ENCODE measurements at regions not wholly inside any gene's neighbourhood (a gene's known extent, or its start where the extent isn't known, plus 50 kb on each side); places are given as distances from the start of the nearest gene placed in this dataset.
A peak's percentile ranks its signal among the peaks of the same experiment; 100 is the strongest.
"Not testable (repeated sequence)": the region's sequence is repeated elsewhere in the genome, so short reads cannot be mapped to it uniquely, and the experiment has no call there.

DNA sequence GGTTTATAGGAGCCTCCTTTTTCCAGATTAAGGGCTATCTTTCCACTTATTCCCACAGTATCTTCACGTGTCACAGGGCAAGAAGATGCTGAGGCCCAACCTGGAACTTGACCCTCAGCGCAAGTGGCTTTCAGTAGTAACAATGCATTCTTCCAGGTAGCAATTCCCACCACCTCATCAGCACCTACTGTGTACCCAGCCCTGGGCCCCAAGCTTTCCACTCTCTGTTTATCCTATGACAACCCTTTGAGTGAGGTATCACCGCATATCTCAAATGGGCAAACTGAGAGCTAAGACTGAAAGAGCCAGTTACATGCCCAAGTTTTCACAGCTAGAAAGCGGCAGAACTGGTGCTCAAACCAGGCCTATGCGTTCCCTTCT, 88.2 kb downstream of the CPN2 start:
- no peak overlapping the region for H3K4me3 ChIP-seq (ENCODE audit: low read depth, low read length)
- DNase-seq (ENCODE audit: low read depth): no peak

DNA sequence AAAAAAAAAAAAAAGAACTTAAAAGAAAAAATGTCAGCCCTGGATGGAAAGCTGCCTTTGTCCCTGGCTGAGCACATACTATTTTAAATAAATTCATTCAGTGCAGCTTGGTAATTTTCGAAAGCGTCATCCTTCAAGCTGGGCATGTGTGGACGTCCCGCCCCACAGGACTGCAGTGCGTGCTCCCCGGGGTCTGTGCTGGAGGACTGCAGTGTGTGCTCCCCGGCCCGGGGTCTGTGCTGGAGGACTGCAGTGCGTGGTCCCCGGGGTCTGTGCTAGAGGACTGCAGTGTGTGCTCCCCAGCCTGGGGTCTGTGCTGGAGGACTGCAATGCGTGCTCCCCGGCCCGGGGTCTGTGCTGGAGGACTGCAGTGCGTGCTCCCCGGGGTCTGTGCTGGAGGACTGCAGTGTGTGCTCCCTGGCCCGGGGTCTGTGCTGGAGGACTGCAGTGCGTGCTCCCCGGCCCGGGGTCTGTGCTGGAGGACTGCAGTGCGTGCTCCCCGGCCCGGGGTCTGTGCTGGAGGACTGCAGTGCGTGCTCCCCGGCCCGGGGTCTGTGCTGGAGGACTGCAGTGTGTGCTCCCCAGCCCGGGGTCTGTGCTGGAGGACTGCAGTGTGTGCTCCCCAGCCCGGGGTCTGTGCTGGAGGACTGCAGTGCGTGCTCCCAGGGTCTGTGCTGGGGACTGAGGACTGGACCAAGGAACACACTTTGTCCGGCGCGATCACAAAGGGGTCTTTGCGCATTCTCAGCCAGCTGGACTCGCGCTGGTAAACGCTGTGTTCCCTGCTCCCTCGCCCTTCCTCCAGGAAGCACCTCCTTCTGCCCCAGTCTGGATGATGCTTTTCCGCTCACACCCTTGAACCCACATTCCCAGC, 86.3 kb downstream of the CPN2 start:
- peak overlapping the region; percentile 7 for H3K4me3 ChIP-seq (ENCODE audit: low read depth, low read length)

DNA sequence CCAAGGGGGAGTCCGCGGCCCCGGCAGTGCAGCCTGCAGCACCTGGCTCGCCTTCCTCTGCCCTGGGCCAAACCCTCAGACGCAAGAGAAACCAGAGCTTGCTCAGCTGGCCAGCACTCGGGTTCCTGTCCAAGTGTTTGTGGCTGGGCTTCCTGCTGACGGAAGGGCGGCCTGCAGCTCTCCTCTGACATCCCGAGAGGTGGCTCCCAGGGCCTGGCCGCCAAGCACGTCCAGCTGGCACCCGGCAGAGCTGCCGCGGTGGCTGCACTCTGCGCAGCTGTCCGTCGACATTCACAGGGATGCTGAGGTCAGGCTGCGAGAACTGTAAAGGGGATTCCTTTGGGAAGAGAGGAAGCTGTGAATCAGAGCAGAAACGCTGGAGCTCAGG, 85.6 kb downstream of the CPN2 start:
- peak; percentile 98 for DNase-seq (ENCODE audit: low read depth)

More for the DNA sequence above, 86.3 kb downstream of the CPN2 start:
- not testable (repeated sequence) for DNase-seq (ENCODE audit: low read depth)

DNA sequence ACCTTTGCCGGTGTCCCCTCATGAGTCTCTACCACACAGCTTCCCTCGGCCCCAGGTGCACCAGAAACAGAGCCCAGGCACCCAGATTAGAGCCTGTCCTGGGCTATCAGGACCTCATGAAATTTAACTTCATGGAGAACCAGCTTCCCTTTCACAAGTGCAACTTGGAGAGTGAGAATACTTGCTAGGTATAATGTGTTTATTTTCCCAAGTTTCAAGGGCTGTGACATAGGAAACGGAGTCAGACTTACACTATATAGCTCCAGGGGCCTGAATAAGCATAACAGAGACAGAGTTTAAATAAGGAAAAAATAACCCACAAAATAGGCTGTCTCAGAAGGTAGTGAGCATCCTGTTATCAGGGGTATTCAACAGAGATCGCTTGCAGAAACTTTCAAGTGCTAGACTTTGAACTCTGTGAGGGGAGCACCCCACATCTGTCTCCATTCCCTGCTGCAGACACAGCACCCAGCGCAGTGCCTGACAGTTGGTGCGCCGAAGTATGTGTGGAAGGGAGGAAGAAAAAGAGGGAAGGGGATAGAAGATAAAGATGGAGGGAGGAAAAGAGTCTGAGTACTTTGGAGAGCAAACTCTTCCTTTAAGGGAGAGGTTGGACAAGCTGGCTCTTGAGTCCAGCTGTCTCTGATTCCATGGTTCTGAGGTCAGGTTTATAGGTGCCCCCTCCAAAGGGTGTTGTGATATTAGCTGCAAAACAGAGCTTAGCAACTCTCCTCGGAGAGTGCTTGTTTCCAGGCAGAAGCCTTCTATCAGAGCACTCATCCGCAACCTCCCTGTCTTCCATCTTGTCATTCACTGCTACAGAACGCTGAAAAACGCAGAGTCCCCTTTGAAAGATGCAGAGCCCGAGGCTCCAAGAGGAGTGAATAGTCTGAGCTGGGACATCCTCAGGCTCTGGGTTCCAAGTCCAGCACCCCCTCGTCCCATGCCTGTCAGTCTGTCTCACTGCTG, 84.8 kb downstream of the CPN2 start:
- no peak overlapping the region for H3K4me3 ChIP-seq (ENCODE audit: low read depth, low read length)
- DNase-seq (ENCODE audit: low read depth): no peak

More for the DNA sequence above, 85.6 kb downstream of the CPN2 start:
- H3K4me3 ChIP-seq (ENCODE audit: low read depth, low read length): peak overlapping the region; percentile 7

DNA sequence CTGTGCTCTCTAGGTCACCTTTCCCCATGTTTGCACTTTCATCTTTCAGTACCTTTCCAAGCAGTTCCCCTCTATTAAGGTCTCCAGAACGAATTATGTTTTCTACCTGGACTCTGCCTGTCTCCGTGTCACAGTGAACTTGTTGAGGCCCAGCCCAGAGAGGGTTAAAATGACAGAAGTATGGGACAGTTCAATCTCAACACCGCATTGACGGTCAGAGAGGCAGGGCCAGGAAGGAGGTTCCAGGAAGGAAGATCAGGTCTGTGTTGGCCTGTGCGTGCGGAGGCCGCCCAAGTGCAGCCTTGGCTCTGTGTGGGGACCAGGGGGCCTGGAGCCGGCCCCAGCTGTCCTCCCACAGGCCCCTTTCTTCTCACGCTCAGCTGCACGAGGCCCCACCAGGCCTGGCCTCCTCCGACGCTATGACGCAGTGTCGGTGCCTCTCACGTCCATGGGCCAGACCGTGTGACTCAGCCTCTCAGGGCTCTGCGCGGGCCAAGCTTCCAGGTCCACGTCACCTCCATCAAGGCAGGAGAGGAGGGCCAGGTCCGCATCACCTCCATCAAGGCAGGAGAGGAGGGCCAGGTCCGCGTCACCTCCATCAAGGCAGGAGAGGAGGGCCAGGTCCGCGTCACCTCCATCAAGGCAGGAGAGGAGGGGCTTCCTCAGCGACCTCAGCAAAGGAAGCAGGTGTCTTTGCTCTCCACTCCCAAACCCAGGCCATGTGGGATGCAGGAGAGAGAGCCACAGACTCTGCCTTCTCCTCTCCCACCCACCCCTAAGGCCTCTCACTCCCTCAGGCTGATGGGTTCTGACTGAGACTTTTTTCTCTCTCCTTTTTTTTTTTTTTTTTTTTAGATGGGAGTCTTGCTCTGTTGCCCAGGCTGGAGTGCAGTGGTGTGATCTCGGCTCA, 83.1 kb downstream of the CPN2 start:
- no peak overlapping the region for H3K4me3 ChIP-seq (ENCODE audit: low read depth, low read length)
- DNase-seq (ENCODE audit: low read depth): peak; percentile 93

DNA sequence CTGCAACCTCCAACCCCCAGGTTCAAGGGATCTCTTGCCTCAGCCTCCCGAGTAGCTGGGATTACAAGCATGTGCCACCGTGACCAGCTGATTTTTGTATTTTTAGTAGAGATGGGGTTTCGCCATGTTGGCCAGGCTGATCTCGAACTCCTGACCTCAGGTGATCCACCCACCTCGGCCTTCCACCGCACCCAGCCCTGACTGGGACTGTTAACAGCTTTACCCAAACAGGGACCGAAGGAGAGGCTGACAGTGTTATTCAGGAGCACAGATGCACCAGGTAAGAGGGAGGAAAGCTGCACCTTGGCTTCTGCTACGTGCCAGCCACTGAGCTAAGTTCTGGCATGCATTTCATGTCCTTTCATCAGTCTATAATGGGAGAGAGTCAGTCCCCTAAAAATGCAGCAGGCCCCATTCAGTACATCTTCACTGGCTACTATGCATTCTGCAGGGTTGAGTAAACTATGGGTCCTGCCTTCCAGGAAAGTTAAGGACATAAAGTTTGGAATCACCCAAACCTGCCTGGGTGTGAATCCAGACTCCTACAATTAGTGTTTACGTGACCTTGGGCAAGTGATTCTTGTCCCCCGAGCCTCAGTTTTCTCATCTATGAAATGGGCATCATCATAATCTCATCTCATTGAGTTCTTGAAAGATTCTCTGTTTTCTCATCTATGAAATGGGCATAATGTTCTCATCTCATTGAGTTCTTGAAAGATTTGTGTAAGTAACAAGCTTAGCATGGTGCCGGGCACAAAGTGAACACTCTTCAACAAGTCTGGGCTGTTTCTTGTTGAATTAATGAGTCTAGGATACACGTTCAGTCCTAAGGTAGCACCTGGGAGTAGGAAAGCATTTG, 82.2 kb downstream of the CPN2 start:
- H3K4me3 ChIP-seq (ENCODE audit: low read depth, low read length): no peak overlapping the region
- DNase-seq (ENCODE audit: low read depth): no peak

DNA sequence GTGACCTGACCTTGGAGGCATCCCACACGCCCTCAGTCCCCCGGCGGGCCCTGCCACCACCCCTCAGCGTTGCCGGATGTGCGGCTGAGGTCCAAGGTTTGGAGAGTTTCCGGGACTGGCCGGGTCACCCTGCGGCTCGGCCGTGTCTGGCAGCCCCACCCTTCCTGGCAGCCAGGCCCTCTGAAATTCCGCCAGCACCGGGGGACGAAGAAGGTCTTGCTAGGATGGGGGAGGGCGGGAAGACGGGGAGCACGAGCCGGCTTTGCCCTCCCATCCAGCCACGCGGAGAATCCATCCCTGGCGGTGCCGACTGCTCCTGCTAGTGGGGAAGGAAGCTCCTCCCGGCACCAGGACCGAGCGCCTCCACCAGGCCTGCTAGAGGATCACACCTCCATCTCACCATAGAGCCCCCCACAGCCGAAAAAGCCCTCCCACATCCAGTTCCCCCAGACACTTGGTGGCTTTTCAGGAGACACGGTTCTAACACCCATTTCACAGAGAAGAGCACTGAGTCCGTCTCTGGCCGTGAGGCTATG, 81.5 kb downstream of the CPN2 start:
- no peak for DNase-seq (ENCODE audit: low read depth)
- H3K4me3 ChIP-seq (ENCODE audit: low read depth, low read length): no peak overlapping the region

DNA sequence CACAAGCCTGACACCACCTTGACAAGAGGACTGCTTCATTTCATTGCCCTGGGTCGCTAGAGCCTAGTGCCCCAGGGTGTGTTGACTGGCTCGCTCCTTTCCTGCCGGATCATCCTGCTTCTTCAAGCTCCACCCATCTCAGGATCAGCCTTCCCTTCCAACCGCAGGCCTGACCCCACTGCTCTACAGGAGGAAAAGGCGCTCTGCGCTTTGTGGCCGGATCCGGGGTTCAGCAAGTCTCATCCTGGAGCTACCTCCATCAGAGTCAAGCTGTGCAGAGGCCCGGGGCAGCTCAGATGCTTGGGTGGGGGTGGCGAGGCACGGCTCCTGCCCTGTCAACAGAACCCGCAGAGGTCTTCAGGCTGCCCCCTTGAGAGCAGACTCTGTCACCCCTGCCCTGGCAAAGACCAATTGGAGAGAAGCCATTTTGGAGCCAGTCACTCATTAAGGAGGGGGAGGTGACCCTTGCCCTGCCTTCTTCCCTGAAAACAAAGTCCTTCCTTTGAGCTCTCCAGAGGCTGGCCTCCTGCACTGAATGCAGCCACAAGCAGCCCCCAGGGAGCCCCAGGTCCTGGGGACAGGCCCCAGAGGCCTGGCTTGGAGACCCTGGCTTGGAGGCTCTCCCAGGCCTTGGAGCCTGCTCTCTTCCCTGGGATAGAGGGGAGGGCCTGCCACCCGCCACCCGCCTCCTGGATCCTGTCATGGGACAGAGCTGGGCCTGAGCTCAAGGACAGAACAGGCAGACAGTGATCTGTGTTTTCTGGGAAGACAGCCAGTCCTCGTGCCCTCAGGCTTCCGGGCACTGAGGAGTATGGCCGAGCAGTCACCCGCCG, 80.3 kb downstream of the CPN2 start:
- H3K4me3 ChIP-seq (ENCODE audit: low read depth, low read length): no peak overlapping the region
- no peak for DNase-seq (ENCODE audit: low read depth)

DNA sequence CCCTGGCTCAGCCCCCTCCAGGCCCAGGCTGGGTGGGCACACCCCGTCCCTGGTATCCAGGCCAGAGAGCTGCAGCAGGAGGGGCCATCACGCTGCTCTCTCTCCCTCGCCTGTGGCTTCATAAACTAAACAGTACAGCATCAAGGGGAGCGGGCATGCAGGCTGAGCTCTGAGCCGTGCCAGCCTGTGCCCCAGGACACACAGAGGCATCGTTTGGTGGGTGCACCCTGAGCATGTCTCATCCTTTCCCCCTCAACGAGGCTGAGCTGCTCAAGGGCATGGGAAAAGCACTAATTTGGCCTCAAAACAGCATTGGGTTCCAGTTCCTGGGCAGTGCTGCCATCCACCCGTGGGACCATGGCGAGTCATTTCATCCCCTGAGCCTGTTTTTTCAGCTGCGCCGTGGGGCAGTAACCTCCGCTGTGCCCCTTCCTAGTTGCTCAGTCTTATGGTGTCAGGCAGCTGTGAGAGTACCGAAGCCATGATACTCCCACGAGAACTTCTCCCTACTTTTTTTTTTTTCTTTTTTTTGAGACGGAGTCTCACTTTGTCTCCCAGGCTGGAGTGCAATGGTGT, 79.6 kb downstream of the CPN2 start:
- no peak overlapping the region for H3K4me3 ChIP-seq (ENCODE audit: low read depth, low read length)
- DNase-seq (ENCODE audit: low read depth): no peak

DNA sequence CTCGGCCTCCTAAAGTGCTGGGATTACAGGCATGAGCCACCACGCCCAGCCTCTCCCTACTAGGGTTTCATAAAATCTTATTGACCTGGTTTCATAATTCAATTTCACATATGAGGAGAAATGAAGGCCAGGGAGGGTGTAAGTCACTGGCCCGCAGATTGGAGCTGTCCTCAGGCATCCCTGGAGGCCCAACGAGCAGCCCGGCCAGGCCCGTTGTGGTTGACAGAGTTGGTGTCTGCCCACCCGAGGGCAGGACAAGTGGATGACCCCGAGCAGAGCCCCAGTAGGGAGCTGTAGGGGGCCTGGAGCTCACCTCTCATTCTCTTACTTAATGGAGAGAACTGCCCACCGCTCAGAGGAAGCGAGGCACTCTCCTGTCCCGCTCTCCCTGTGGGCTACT, 78.9 kb downstream of the CPN2 start:
- no peak overlapping the region for H3K4me3 ChIP-seq (ENCODE audit: low read depth, low read length)
- no peak for DNase-seq (ENCODE audit: low read depth)

DNA sequence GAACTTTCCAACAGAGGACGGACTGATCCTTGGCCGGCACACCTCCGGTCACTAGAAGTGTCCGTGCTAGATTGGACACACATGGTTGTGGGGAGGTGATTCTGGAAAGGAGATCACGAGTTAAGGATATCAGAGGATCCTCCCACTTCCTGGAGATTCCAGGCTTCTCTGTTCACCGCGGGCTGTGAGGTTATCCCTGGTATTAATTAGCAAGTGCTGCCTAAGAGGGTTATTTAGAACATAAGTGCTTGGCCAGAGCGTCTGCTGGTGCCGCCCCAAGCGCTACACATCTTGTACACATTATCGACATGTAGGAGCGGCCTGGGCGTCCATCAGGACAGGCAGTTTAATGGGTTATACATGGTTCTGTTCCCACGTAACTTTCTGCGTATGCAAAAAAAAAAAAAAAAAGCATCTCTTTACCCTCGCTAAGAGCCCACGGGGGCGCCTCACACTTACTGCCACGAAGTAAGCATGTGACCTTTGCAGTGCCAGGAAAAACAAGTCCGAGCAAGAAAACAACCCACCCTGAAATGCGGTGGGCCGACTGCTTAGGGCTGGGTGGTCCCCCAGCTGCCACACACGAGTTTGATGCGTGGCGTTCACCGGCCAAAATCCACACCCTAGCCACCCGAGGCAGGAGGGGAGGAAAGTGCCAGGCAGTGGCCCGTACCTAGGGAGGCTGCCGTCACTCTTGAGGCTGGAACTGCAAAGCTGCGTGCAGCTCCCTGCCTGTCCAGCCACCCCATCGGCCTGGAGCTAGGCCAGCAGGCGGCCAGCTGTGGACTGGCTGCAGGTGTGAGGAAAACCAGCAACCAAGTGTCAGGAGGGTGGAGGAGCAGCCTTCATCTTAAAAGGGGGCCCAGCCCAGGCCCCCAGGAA, 78.0 kb downstream of the CPN2 start:
- DNase-seq (ENCODE audit: low read depth): no peak
- H3K4me3 ChIP-seq (ENCODE audit: low read depth, low read length): no peak overlapping the region

DNA sequence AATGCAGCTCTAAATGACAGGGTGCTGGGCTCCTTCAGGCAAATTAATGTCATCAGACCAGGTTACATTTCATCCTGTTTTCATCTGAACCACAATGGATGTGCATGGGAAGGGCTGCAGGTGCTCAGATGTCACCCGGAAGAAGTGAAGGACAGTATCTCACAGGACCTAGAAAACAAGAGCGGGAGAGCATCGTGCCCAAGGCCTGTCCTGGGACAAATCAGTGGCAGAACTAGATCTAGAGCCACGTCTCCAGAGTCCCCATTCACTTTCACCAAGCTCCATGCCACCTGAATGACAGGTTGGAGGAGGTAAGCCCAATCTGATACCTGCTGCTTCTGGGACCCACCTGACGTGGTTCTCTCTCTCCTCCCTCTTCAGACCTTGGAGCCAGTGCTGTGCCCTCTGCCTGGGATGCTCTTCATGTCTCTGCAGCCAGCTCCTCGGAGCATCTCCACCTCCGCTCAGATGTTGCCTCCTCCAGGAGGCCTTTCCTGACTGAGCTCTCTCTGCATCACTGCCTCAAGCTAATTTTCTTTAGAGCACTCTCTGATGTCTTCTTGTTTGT, 77.3 kb downstream of the CPN2 start:
- DNase-seq (ENCODE audit: low read depth): no peak
- no peak overlapping the region for H3K4me3 ChIP-seq (ENCODE audit: low read depth, low read length)

DNA sequence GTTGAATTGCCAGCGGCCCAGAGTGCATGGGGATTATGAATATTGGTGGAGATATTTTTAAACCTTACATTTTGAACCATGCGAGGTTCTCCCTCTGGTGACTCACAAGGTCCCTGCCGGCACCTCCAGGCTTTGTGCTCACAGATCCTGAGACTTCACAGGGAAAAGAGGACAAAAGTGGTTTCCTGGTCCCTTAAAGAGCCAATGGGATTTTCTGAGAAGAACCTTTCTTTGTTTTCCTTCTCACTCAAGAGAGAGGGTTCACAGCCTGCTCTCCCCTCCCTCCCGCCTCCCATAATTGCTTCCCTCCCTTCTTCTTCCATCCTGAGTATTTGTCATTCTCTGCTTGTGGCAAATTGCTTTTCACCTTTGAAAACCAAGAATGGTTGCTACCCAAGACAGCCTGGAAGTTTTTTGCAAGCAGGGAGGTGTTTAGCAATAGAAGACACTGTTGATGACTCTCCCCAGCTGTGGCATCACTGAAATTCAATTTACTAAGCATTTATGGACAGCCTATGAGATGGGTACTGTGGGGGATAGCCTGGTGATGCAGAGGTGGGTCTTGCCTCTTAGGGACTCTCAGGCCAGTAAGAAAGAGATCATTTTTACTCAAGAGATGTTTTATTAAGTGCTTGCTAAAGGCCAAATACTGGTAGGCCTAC, 76.6 kb downstream of the CPN2 start:
- no peak overlapping the region for H3K4me3 ChIP-seq (ENCODE audit: low read depth, low read length)
- DNase-seq (ENCODE audit: low read depth): no peak

DNA sequence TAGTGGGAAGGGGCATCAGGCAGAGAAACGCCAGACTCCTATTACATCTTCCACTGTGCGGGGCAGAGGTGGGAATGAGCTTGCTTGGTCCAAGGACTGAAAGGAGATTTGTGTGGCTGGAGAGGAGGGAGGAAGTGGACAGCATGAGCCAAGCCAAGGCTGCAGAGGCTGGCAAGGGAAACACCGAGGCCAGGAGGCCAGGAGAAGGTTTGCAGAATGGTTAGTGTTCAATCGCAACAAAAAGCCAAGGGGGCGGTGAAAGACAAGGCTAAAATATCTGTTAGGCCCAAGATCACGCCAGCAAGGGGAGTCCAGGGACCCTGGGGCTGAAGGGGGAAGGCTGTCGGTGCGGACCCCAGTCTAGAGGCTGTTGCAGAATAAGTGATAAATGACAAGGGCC, 75.8 kb downstream of the CPN2 start:
- no peak for DNase-seq (ENCODE audit: low read depth)
- H3K4me3 ChIP-seq (ENCODE audit: low read depth, low read length): no peak overlapping the region

DNA sequence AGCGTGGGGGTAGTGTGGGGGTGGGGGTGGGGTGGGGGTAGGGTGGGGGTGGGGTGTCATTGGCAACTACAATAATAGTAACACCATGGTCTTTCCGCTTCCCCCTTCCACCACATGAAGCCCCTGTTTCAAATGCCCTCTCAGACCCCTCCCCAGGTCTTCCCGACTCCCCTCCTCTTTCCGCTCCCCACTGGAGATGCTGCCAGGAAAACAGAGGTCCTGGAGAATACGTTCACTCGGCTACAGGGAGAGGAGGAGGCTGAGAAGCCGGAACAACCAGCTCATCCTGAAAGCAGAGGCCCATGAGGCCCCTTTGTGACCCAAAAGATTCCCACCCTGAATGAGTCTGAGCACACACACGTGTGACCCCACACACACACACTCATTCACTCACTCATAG, 75.4 kb downstream of the CPN2 start:
- DNase-seq (ENCODE audit: low read depth): no peak
- no peak overlapping the region for H3K4me3 ChIP-seq (ENCODE audit: low read depth, low read length)

DNA sequence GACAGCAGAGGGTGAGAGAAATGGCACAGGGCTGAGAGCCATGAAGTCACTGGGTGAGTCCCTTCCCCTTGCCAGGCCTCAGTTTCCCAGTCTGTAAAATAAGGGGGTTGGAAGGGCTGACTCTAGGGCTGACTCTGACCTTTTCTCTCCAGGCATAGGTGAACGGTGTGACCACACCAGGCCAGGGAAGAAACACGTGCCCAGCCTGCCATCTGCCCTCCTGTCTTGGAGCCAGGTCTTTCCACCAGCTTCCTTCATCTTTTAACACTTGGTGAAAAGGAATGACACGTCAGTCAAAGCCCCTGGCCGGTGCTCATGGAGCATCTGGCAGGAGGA, 74.4 kb downstream of the CPN2 start:
- no peak for DNase-seq (ENCODE audit: low read depth)
- H3K4me3 ChIP-seq (ENCODE audit: low read depth, low read length): no peak overlapping the region
